Endothelial cell of umbilical vein (primary cell): ENCODE measurements at regions not wholly inside any gene's neighbourhood (a gene's known extent, or its start where the extent isn't known, plus 50 kb on each side); places are given as distances from the start of the nearest gene placed in this dataset.

ENCODE experiments used
- EZH2 ChIP-seq: IDR thresholded peaks from 2 replicates; pipeline ENCODE4 v1.6.1; 2012; ENCODE audit warnings: borderline replicate concordance, low read depth, mild to moderate bottlenecking, moderate library complexity, low read length, inconsistent platforms; ENCODE audit not compliant: severe bottlenecking
- FOS ChIP-seq: IDR thresholded peaks from 2 replicates; pipeline ENCODE4 v1.6.1; 2011; ENCODE audit warnings: mild to moderate bottlenecking, low read length, moderate library complexity, borderline replicate concordance; ENCODE audit not compliant: insufficient read depth
- MYC ChIP-seq: IDR thresholded peaks from one replicate; pipeline ENCODE4 v1.6.1; 2011; ENCODE audit warnings: mild to moderate bottlenecking, low read depth, low read length
- POLR2A ChIP-seq: IDR thresholded peaks from 2 replicates; pipeline ENCODE4 v1.6.1; 2012; ENCODE audit warnings: low read depth, mild to moderate bottlenecking, control low read depth, low read length
- POLR2AphosphoS5 ChIP-seq: IDR thresholded peaks from 2 replicates; pipeline ENCODE4 v1.6.1; 2012; ENCODE audit warnings: low read depth, mild to moderate bottlenecking, control low read depth, low read length, moderate library complexity; ENCODE audit not compliant: insufficient read depth
- TF ChIP-seq, protein P1 (sequence below), 2 donors: IDR thresholded peaks; 1 replicate in 1 of 2; 2 replicates in 1 of 2; pipeline ENCODE4 v1.5.1; 2011; ENCODE audit warnings: low read length in 2 of 2, mild to moderate bottlenecking in 2 of 2, moderate library complexity in 2 of 2, control low read depth in 1 of 2, inconsistent platforms in 1 of 2, low read depth in 1 of 2; ENCODE audit not compliant: insufficient read depth in 1 of 2; ENCODE audit errors: extremely low read depth in 1 of 2

DNA sequence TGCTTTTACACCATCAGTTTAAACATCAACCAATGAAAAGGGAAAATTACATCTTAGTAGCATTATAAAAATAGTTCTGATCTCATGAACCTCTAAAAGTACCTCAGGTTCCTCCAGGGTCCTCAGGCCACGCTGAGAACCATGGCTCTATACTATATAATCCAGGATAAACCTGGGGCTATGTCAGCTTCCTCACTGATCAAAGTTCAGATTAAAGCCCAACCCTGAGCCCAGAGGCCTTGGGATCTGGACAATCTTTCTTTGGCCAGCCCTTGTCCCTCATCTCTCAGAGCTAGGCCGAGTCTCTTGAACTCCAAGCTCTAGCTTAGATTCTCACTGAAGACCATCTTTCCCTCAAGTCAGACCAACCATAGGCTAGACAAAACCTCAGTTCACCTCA is 168.3 kb downstream of the PLPP3 start:
- TF ChIP-seq POLR2A (no peak), POLR2AphosphoS5 (no peak), MYC (no peak), FOS (no peak), EZH2 (no peak)
- TF ChIP-seq, protein P1, sequence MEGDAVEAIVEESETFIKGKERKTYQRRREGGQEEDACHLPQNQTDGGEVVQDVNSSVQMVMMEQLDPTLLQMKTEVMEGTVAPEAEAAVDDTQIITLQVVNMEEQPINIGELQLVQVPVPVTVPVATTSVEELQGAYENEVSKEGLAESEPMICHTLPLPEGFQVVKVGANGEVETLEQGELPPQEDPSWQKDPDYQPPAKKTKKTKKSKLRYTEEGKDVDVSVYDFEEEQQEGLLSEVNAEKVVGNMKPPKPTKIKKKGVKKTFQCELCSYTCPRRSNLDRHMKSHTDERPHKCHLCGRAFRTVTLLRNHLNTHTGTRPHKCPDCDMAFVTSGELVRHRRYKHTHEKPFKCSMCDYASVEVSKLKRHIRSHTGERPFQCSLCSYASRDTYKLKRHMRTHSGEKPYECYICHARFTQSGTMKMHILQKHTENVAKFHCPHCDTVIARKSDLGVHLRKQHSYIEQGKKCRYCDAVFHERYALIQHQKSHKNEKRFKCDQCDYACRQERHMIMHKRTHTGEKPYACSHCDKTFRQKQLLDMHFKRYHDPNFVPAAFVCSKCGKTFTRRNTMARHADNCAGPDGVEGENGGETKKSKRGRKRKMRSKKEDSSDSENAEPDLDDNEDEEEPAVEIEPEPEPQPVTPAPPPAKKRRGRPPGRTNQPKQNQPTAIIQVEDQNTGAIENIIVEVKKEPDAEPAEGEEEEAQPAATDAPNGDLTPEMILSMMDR (IDR thresholded peaks at IDR 0.05; ENCODE audit: extremely low read depth in 1 of 2, insufficient read depth in 1 of 2, low read depth in 1 of 2, low read length in 2 of 2), result no peak
